H54 (cell line): ENCODE measurements at regions not wholly inside any gene's neighbourhood (a gene's known extent, or its start where the extent isn't known, plus 50 kb on each side); places are given as distances from the start of the nearest gene placed in this dataset.

Experiments used
- DNase-seq: peaks from one replicate; pipeline ENCODE4 v3.0.0; 2011; ENCODE audit warnings: low spot score, mixed read lengths; ENCODE audit not compliant: insufficient read length
- FAIRE-seq: peaks from 3 replicates; lab custom pipeline; 2011; peaks lifted over from hg19 to GRCh38; lab: Jason Lieb, UNC
- POLR2A ChIP-seq: IDR thresholded peaks from 2 replicates; pipeline ENCODE4 v1.6.1; 2011; ENCODE audit warnings: low read depth, mild to moderate bottlenecking, low read length

- no peak for TF ChIP-seq POLR2A
- DNase-seq (no peak), FAIRE-seq (no peak)
Observed at GRCh38 chr10:43819464-43820230, 171.0 kb upstream of the ZNF32 start.

- no peak for DNase-seq
- no peak for TF ChIP-seq POLR2A
- FAIRE-seq: no peak
Observed at GRCh38 chr10:43818687-43819086, 170.0 kb upstream of the ZNF32 start.

- no peak for TF ChIP-seq POLR2A
- DNase-seq (no peak), FAIRE-seq (no peak)
Observed at GRCh38 chr10:43817368-43817767, 168.7 kb upstream of the ZNF32 start.

- no peak for TF ChIP-seq POLR2A
- peak; percentile 30 for DNase-seq
Observed at GRCh38 chr10:43816351-43817321, 168.0 kb upstream of the ZNF32 start.

GRCh38 chr10:43815181-43815885 is 166.7 kb upstream of the ZNF32 start:
- FAIRE-seq: no peak
- TF ChIP-seq POLR2A: no peak

More at GRCh38 chr10:43816351-43817321, 168.0 kb upstream of the ZNF32 start:
- no peak for FAIRE-seq

GRCh38 chr10:43814663-43815062 is 166.0 kb upstream of the ZNF32 start:
- DNase-seq (no peak), FAIRE-seq (no peak)
- TF ChIP-seq POLR2A: no peak

More at GRCh38 chr10:43815181-43815885, 166.7 kb upstream of the ZNF32 start:
- DNase-seq: no peak

- DNase-seq: no peak
- TF ChIP-seq POLR2A: no peak
- no peak for FAIRE-seq
Observed at GRCh38 chr10:43811871-43812270, 163.2 kb upstream of the ZNF32 start.

GRCh38 chr10:43809211-43809930 is 160.7 kb upstream of the ZNF32 start:
- no peak for TF ChIP-seq POLR2A
- DNase-seq (peak; percentile 61), FAIRE-seq (peak; percentile 75)

GRCh38 chr10:43808136-43808535 is 159.5 kb upstream of the ZNF32 start:
- TF ChIP-seq POLR2A: no peak
- no peak for DNase-seq
- no peak for FAIRE-seq

GRCh38 chr10:43806831-43807640 is 158.4 kb upstream of the ZNF32 start:
- FAIRE-seq (no peak), DNase-seq (no peak)
- TF ChIP-seq POLR2A: no peak

- TF ChIP-seq POLR2A: no peak
- FAIRE-seq (no peak), DNase-seq (no peak)
Observed at GRCh38 chr10:43803791-43804190, 155.1 kb upstream of the ZNF32 start.

GRCh38 chr10:43802988-43803696 is 154.5 kb upstream of the ZNF32 start:
- no peak for TF ChIP-seq POLR2A
- DNase-seq (no peak), FAIRE-seq (no peak)
